ENCODE measurements at regions not wholly inside any gene's neighbourhood (a gene's known extent, or its start where the extent isn't known, plus 50 kb on each side); places are given as distances from the start of the nearest gene placed in this dataset.

GRCh38 chr13:105940882-105941281, 594.6 kb downstream of the EFNB2 start:
- TF ChIP-seq EZH2 (IDR thresholded peaks at IDR 0.05; ENCODE audit: insufficient read depth, poor library complexity, severe bottlenecking), result no peak
- TF ChIP-seq EZH2phosphoT487 (IDR thresholded peaks at IDR 0.05; ENCODE audit: insufficient read depth, low read depth), result no peak
